HS-27A (cell line): ENCODE measurements at regions not wholly inside any gene's neighbourhood (a gene's known extent, or its start where the extent isn't known, plus 50 kb on each side); places are given as distances from the start of the nearest gene placed in this dataset.
A peak's percentile ranks its signal among the peaks of the same experiment; 100 is the strongest.
"Not testable (repeated sequence)": the region's sequence is repeated elsewhere in the genome, so short reads cannot be mapped to it uniquely, and the experiment has no call there.

Source experiments
- DNase-seq: peaks from one replicate; pipeline ENCODE4 v3.0.0-alpha.2; 2012; ENCODE audit warnings: low read depth, missing footprints

DNA sequence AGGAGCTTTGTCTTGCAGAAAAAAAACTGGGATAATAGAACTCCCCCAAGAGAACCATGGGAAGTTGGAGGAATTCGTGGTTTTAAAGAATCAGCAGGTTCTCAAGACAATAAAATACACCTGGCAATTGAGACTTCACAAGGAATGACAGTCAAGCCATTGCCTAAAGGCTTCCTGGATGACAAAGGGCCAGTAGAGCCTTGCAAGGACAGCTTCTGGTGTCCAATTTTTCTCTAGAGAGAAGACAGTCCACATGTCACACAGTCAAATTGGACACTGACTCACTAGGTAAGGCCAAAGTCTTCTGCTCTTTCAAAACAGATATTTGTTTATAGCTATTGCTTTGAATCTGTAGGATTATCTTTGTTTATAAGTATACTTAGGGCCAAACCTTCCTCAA, 80.3 kb upstream of the BMP5 start:
- DNase-seq, result no peak

DNA sequence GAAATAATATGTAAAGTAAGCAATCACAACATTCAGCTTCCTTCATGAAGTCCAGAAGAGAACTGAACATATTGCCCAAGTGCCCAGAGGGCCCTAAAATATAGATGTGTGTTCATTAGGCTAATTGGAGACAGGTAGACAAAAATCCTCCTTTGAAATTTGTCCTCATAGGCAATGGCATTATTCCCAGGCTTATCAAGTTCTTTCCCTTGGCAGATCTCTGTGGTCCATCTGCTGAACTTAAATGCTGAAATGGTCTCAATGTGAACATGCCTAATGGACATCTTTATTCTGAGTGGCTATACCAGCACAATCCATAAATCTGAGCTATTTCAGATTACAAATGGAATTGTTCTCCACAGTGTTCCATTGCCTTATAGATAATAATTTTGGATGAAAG, 79.0 kb upstream of the BMP5 start:
- no peak for DNase-seq

GRCh38 chr6:55953335-55953734, 77.9 kb upstream of the BMP5 start:
- DNase-seq, result peak; percentile 5

- no peak for DNase-seq
Measured at GRCh38 chr6:55950071-55950814, 74.9 kb upstream of the BMP5 start.

DNA sequence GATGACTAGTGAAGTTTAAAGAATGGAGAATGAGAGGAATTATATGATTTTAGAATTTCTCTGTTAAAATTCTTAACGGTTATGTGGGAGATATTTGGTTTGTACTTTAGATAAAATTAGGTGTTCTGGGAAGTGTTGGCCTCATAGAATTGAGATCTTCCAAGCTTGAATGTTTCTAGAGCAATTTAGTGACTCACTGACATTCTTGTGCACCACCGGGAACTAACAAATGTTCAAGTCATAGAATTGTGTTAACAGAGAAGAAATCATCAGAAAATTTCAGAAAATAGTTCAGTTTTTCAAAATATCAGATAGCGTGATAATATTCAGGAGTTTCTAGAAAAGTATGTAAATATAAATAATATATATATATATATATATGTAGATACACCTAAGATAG, 67.9 kb upstream of the BMP5 start:
- no peak for DNase-seq

DNA sequence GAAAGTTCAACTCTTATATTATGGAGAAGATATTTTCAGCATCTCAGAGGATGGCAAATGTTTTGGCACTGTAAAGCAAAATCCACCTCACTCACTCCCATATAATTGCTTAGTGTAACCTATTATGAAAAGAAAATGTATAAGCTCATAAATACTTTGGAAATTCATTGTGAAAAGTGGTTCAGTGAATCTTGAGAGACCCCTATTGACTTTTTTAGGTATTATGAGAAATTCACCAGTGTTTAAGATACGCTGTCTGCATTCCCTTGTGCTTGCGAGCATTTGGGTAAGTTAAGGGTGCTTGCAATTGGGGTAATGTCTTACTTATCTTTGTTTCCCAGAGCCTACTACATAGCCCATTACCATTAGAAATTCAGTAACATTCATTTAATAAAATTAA, 66.3 kb upstream of the BMP5 start:
- no peak for DNase-seq

DNA sequence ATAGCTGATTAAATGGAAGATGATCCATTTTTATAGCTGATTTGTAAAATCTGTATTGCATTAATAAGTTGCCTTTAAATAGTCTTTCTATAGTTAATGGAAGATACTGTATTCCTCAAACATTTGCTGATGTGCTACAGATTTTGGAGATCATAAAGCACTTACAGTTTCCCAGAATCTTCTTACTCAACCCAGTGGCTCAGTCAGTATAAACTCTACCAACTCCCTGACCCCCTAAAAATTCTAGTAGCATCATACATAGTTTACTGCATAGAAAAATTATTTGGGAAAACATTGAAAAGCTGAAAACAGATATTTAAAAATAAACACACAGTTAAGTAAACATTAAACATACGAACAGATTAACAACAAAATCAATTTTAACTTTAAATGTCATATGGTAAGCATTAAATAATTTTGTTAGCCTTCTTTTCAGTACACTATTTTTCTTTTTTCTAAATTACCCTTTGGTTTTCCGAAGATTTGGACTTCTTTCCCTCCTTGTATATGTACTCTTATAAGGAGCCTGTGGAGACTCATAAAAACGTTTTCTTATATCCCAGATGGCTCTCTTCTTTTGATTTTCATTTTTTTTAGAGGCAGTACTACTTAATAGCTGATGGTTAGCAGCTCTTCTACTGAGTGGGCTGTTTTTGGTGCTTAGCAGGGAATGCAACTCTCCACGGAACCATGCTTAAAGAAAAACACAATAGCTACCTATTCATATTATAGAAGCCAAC, 62.7 kb upstream of the BMP5 start:
- DNase-seq, result no peak

DNA sequence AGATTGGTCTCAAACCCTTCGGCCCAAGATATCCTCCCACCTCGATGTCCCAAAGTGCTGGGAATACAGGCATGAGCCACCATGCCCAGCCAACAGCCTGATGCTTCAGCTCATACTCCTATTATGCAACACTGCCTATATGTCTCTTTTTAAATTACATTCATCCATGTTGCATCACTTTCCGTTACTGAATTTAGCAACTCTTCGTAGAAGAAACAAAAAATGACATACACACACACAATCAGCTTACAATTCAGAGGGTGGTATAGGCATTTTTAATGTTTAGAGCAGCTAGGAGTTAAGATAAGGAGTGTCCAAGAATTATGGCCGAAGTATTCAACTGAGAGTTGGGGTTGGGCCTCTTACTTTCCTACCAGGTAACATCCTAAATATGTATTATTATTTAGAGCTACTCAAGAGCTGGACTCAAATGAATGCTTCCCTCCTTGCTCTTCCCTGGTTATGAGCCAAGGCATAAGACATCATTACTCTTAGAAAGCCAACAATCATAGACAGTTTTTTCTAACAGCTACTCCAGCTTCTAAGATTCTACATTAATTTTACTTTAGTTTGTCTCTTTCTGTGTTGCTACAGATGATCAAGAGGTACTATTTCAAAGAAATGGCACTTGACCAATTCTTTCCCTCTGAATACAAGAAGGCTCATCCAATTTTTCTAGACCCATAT, 62.0 kb upstream of the BMP5 start:
- no peak for DNase-seq

- no peak for DNase-seq
Measured at GRCh38 chr6:55931101-55931500, 55.7 kb upstream of the BMP5 start.

DNA sequence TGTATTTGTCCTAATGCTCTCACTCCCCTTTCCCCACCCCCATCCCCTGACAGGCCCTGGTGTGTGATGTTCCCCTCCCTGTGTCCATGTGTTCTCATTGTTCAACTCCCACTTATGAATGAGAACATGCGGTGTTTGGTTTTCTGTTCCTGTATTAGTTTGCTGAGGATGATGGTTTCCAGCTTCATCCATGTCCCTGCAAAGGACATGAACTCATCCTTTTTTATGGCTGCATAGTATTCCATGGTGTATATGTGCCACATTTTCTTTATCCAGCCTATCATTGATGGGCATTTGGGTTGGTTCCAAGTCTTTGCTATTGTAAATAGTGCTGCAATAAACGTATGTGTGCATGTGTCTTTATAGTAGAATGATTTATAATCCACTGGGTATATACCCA, 52.3 kb upstream of the BMP5 start:
- not testable (repeated sequence) for DNase-seq

- no peak for DNase-seq
Measured at GRCh38 chr6:55925292-55925691, 49.9 kb upstream of the BMP5 start.
